ENCODE measurements at regions not wholly inside any gene's neighbourhood (a gene's known extent, or its start where the extent isn't known, plus 50 kb on each side); places are given as distances from the start of the nearest gene placed in this dataset.

DNA sequence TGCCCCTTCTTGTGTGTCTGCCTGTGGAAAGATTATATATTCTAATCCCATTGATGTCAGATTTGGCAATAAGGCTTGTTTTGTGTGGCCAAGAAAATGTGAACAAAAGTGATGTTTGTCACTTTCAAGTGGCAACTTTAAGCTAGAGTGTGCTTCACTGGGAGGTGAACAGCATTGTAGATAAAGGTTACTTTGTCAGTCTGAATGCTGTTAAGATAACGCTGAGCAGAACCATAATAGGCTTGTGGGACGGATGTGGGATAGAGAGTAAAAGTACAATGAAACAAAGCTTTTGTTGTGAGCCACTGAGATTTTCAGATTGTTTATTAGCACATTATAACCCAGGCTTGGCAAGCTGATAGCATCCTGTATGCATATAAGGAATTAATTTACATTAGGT, 303.8 kb upstream of the MAN1A1 start:
- DNase-seq (ENCODE audit: low spot score) (no peak), FAIRE-seq (no peak), ATAC-seq (no peak)
- no peaks in the 10 kb centered on the region for H4K20me1 ChIP-seq (ENCODE audit: insufficient read depth, low read length)
- no peak overlapping the region for H2AFZ ChIP-seq (ENCODE audit: low read length)
- H3K36me3 ChIP-seq (replicated peaks in 1 of 2; ENCODE audit: control insufficient read depth in 1 of 2, insufficient read depth in 2 of 2, low read length in 2 of 2), result no peaks in the 10 kb centered on the region
- in situ Hi-C loops (cut with HindIII; ENCODE audit: extremely low pct_ligation_motif_present, low pct_unique_long_range_greater_than_20kb) (no loop called here), intact Hi-C loops (cut with micrococcal nuclease; ENCODE audit: unreplicated experiment) (no loop called here)
- no peaks in the 10 kb centered on the region for H3K79me2 ChIP-seq (ENCODE audit: insufficient read depth, low read length)
- no peaks in the 10 kb centered on the region for H3K4me1 ChIP-seq (ENCODE audit: insufficient read depth, low read length)
- H3K27ac ChIP-seq (ENCODE audit: extremely low read length, insufficient read depth, low read length), result no peak overlapping the region
- no peak overlapping the region for H3K4me2 ChIP-seq (ENCODE audit: low read depth, low read length)
- WGBS (ENCODE audit: low lambda C conversion rate), result 37% methylated on average over 2 of the region's 2 CpGs
- no peak overlapping the region for H3K9ac ChIP-seq (ENCODE audit: insufficient read depth, low read depth, low read length)
- no peaks in the 10 kb centered on the region; a peak in 1 of 5 replicates for H3K27me3 ChIP-seq (ENCODE audit: control insufficient read depth in 1 of 2, insufficient read depth in 2 of 2, low read length in 2 of 2)
- H3K4me3 ChIP-seq (replicated peaks in 1 of 3; ENCODE audit: insufficient read depth in 1 of 3, low read depth in 2 of 3, low read length in 3 of 3), result no peak overlapping the region
- CTCF ChIA-PET (ENCODE audit: low intra/inter-chr PET ratio, low total read pairs), result no interaction called here
- no TSS peak for BruUV-seq (replicated peaks)
- POLR2A ChIA-PET, result no interaction called here
- no peaks in the 10 kb centered on the region for H3K9me3 ChIP-seq (ENCODE audit: low read length)
- TF ChIP-seq ARNT (IDR thresholded peaks at IDR 0.05) (no peak), ZNF674 (CRISPR knock-in tag; IDR thresholded peaks at IDR 0.05; ENCODE audit: low read depth) (no peak), SMYD3 (CRISPR knock-in tag; IDR thresholded peaks at IDR 0.05) (no peak), IRF1 (CRISPR knock-in tag; IDR thresholded peaks at IDR 0.05; ENCODE audit: low read depth) (no peak), HHEX (CRISPR knock-in tag; IDR thresholded peaks at IDR 0.05) (no peak), ZNF10 (CRISPR knock-in tag; IDR thresholded peaks at IDR 0.05; ENCODE audit: borderline replicate concordance, low read depth) (no peak), ISL2 (CRISPR knock-in tag; IDR thresholded peaks at IDR 0.05) (no peak), TP53 (CRISPR knock-in tag; conservative IDR thresholded peaks at IDR 0.05) (no peak), ZFP37 (CRISPR knock-in tag; IDR thresholded peaks at IDR 0.05; ENCODE audit: borderline replicate concordance) (no peak), GTF2F1 (IDR thresholded peaks at IDR 0.05; ENCODE audit: low read length) (no peak), GATAD2A (CRISPR knock-in tag; IDR thresholded peaks at IDR 0.05) (no peak), ZNF33A (CRISPR knock-in tag; IDR thresholded peaks at IDR 0.05; ENCODE audit: borderline replicate concordance) (no peak)
